Osteoblast (primary cell): ENCODE measurements at regions not wholly inside any gene's neighbourhood (a gene's known extent, or its start where the extent isn't known, plus 50 kb on each side); places are given as distances from the start of the nearest gene placed in this dataset.

Experiments
- DNase-seq: peaks from one replicate; pipeline ENCODE4 v3.0.0; 2011; ENCODE audit warnings: low spot score, mixed read lengths; ENCODE audit not compliant: insufficient read length; ENCODE audit errors: missing footprints
- H2AFZ ChIP-seq: 2 replicates; pipeline ENCODE4 v1.6.0; 2011; ENCODE audit warnings: mild to moderate bottlenecking, low read length
- H3K27ac ChIP-seq: 2 replicates; pipeline ENCODE4 v1.5.1; 2011; ENCODE audit warnings: mild to moderate bottlenecking, low read depth, low read length, moderate library complexity
- H3K27me3 ChIP-seq: 2 replicates; pipeline ENCODE4 v1.6.0; 2012; ENCODE audit warnings: mild to moderate bottlenecking, control low read depth, inconsistent platforms, low read length, moderate library complexity; ENCODE audit not compliant: insufficient read depth
- H3K36me3 ChIP-seq: 2 replicates; pipeline ENCODE4 v1.5.1; 2011; ENCODE audit warnings: mild to moderate bottlenecking, low read length, control low read depth, moderate library complexity; ENCODE audit not compliant: insufficient read depth
- H3K4me1 ChIP-seq: 2 replicates; pipeline ENCODE4 v1.5.1; 2011; ENCODE audit warnings: mild to moderate bottlenecking, low read length, control low read depth, moderate library complexity; ENCODE audit not compliant: insufficient read depth
- H3K4me2 ChIP-seq: 2 replicates; pipeline ENCODE4 v1.6.0; 2011; ENCODE audit warnings: mild to moderate bottlenecking, low read length; ENCODE audit not compliant: insufficient read depth
- H3K4me3 ChIP-seq: fragments of 200-600 bp; sonication (generic); 3 replicates; pipeline ENCODE4 v1.5.1; 2012; ENCODE audit warnings: mild to moderate bottlenecking, low read length, inconsistent platforms; ENCODE audit not compliant: insufficient read depth
- H3K79me2 ChIP-seq: 2 replicates; pipeline ENCODE4 v1.6.0; 2012; ENCODE audit warnings: mild to moderate bottlenecking, low read length, control low read depth, inconsistent platforms; ENCODE audit not compliant: insufficient read depth
- H3K9me3 ChIP-seq: 2 replicates; pipeline ENCODE4 v1.5.1; 2011; ENCODE audit warnings: low read depth, low read length, control low read depth
- H4K20me1 ChIP-seq: 2 replicates; pipeline ENCODE4 v1.6.0; 2012; ENCODE audit warnings: mild to moderate bottlenecking, low read length, control low read depth; ENCODE audit not compliant: insufficient read depth
- TF ChIP-seq, protein P1 (sequence below): IDR thresholded peaks from 2 replicates; pipeline ENCODE4 v1.5.1; 2011; ENCODE audit warnings: mild to moderate bottlenecking, low read depth, low read length, moderate library complexity; ENCODE audit errors: extremely low read depth

GRCh38 chr5:147015405-147015804 lies 136.8 kb upstream of the PPP2R2B start:
- DNase-seq = no peak
- H3K4me1 ChIP-seq = no peaks in the 10 kb centered on the region
- H3K4me3 ChIP-seq = no peak overlapping the region
- no peaks in the 10 kb centered on the region for H3K36me3 ChIP-seq
- H3K79me2 ChIP-seq = no peaks in the 10 kb centered on the region
- H3K9me3 ChIP-seq = no peaks in the 10 kb centered on the region
- H2AFZ ChIP-seq = no peak overlapping the region
- H3K4me2 ChIP-seq = no peak overlapping the region
- TF ChIP-seq, protein P1, sequence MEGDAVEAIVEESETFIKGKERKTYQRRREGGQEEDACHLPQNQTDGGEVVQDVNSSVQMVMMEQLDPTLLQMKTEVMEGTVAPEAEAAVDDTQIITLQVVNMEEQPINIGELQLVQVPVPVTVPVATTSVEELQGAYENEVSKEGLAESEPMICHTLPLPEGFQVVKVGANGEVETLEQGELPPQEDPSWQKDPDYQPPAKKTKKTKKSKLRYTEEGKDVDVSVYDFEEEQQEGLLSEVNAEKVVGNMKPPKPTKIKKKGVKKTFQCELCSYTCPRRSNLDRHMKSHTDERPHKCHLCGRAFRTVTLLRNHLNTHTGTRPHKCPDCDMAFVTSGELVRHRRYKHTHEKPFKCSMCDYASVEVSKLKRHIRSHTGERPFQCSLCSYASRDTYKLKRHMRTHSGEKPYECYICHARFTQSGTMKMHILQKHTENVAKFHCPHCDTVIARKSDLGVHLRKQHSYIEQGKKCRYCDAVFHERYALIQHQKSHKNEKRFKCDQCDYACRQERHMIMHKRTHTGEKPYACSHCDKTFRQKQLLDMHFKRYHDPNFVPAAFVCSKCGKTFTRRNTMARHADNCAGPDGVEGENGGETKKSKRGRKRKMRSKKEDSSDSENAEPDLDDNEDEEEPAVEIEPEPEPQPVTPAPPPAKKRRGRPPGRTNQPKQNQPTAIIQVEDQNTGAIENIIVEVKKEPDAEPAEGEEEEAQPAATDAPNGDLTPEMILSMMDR = no peak
- H3K27me3 ChIP-seq = no peaks in the 10 kb centered on the region
- H4K20me1 ChIP-seq = no peaks in the 10 kb centered on the region
- no peak overlapping the region for H3K27ac ChIP-seq

- H3K27ac ChIP-seq = no peak overlapping the region
- no peaks in the 10 kb centered on the region for H3K9me3 ChIP-seq
- no peak overlapping the region for H3K4me3 ChIP-seq
- H3K36me3 ChIP-seq = no peaks in the 10 kb centered on the region
- TF ChIP-seq, protein P1 = no peak
- H3K79me2 ChIP-seq = no peaks in the 10 kb centered on the region
- no peak overlapping the region for H3K4me2 ChIP-seq
- H4K20me1 ChIP-seq = no peaks in the 10 kb centered on the region
- no peaks in the 10 kb centered on the region for H3K27me3 ChIP-seq
- no peaks in the 10 kb centered on the region for H3K4me1 ChIP-seq
- H2AFZ ChIP-seq = no peak overlapping the region
- no peak for DNase-seq
Observed at GRCh38 chr5:147017191-147017590, 138.6 kb upstream of the PPP2R2B start.

GRCh38 chr5:147017621-147018020 lies 139.1 kb upstream of the PPP2R2B start:
- TF ChIP-seq, protein P1 = no peak
- H3K4me2 ChIP-seq = no peak overlapping the region
- no peak for DNase-seq

DNA sequence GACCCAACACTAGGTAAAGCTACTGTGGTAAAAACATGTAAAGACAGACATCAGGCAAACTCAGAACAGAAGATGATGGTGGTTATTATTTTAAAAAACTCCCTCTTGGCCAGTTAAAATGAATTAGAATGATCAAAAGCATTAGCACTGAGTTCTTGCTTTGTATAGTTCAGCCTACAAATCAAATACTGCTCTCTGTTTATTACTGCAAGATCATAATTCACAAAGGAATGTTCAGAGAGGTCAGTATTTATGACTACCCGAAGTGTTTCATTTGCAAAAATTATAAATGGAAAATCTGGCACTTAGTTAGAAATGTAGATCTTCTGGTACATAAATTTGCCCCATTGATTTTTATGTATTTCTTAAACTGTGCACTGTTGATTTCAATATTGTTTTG lies 140.3 kb upstream of the PPP2R2B start:
- TF ChIP-seq, protein P1 = no peak
- H3K79me2 ChIP-seq = no peaks in the 10 kb centered on the region
- H3K36me3 ChIP-seq = no peaks in the 10 kb centered on the region
- no peak overlapping the region for H3K27ac ChIP-seq
- no peaks in the 10 kb centered on the region for H4K20me1 ChIP-seq
- H3K27me3 ChIP-seq = no peaks in the 10 kb centered on the region
- DNase-seq = no peak
- H3K9me3 ChIP-seq = no peaks in the 10 kb centered on the region
- H2AFZ ChIP-seq = no peak overlapping the region
- H3K4me2 ChIP-seq = no peak overlapping the region
- no peak overlapping the region for H3K4me3 ChIP-seq
- H3K4me1 ChIP-seq = no peaks in the 10 kb centered on the region

More at GRCh38 chr5:147017621-147018020, 139.1 kb upstream of the PPP2R2B start:
- no peak overlapping the region for H2AFZ ChIP-seq
- no peak overlapping the region for H3K4me3 ChIP-seq
- H3K9me3 ChIP-seq = no peaks in the 10 kb centered on the region
- no peaks in the 10 kb centered on the region for H3K27me3 ChIP-seq
- no peak overlapping the region for H3K27ac ChIP-seq
- H3K4me1 ChIP-seq = no peaks in the 10 kb centered on the region
- no peaks in the 10 kb centered on the region for H3K36me3 ChIP-seq
- no peaks in the 10 kb centered on the region for H3K79me2 ChIP-seq
- no peaks in the 10 kb centered on the region for H4K20me1 ChIP-seq
